Endothelial cell of umbilical vein (primary cell): ENCODE measurements at regions not wholly inside any gene's neighbourhood (a gene's known extent, or its start where the extent isn't known, plus 50 kb on each side); places are given as distances from the start of the nearest gene placed in this dataset.

Experiments
- BruUV-seq: library from RNA; stranded (reverse); fragments of 400-500 nt; replicated peaks from 2 replicates; lab custom pipeline; 2021; lab: Mats Ljungman, UMichigan
- CTCF ChIA-PET: fragments of 300-600, 350-600 bp; sonication (Branson Sonifier 250); formaldehyde crosslinking; loops from one replicate; lab custom pipeline; 2021; ENCODE audit warnings: antibody characterized with exemption, inconsistent platforms; lab: Charles Lee
- POLR2A ChIA-PET: fragments of 300-600, 350-600 bp; sonication (Branson Sonifier 250); formaldehyde crosslinking; loops from one replicate; lab custom pipeline; 2021; ENCODE audit warnings: antibody characterized with exemption, inconsistent platforms; lab: Charles Lee
- DNase-seq: peaks from one replicate; pipeline ENCODE4 v3.0.0-alpha.2; 2011; ENCODE audit warnings: low read depth, low spot score
- FAIRE-seq: peaks from 2 replicates; lab custom pipeline; 2011; peaks lifted over from hg19 to GRCh38; lab: Jason Lieb, UNC
- H2AFZ ChIP-seq: 2 replicates; pipeline ENCODE4 v1.6.0; 2012; ENCODE audit warnings: low read depth, low read length, control low read depth, inconsistent platforms
- H3K27ac ChIP-seq: 2 replicates; pipeline ENCODE4 v1.5.1; 2011; ENCODE audit warnings: low read depth, mild to moderate bottlenecking, control low read depth, low read length, moderate library complexity; ENCODE audit not compliant: insufficient read depth
- H3K27me3 ChIP-seq, 2 experiments: 2 replicates each; pipeline versions ENCODE4 v1.6.0 to v1.6.1; 2011; ENCODE audit warnings: low read length in 2 of 2, mixed read lengths in 1 of 2; ENCODE audit not compliant: control insufficient read depth in 2 of 2, insufficient read depth in 2 of 2
- H3K36me3 ChIP-seq, 2 experiments: 2 replicates in 1 of 2; 3 replicates in 1 of 2; pipeline ENCODE4 v1.5.1; 2011; ENCODE audit warnings: low read length in 2 of 2, mild to moderate bottlenecking in 1 of 2, moderate library complexity in 1 of 2; ENCODE audit not compliant: control insufficient read depth in 2 of 2, insufficient read depth in 2 of 2; ENCODE audit errors: extremely low read depth in 1 of 2
- H3K4me1 ChIP-seq: 3 replicates; pipeline ENCODE4 v1.5.1; 2011; ENCODE audit warnings: mild to moderate bottlenecking, low read length; ENCODE audit not compliant: control insufficient read depth, insufficient read depth; ENCODE audit errors: extremely low read depth
- H3K4me2 ChIP-seq: 2 replicates; pipeline ENCODE4 v1.6.1; 2011; ENCODE audit warnings: low read length, control low read depth, mixed read lengths; ENCODE audit not compliant: insufficient read depth
- H3K4me3 ChIP-seq, 3 experiments: fragments of 200-600 bp in 1 of 3; sonication (generic), shearing (Covaris generic) in 1 of 3; replicated peaks in 1 of 3; 2 replicates each; pipeline ENCODE4 v1.5.1; 2011 to 2016; ENCODE audit warnings: control low read depth in 3 of 3, low read length in 3 of 3, mild to moderate bottlenecking in 2 of 3, inconsistent platforms in 1 of 3, low read depth in 1 of 3, moderate library complexity in 1 of 3; ENCODE audit not compliant: insufficient read depth in 1 of 3
- H3K79me2 ChIP-seq: 2 replicates; pipeline ENCODE4 v1.6.0; 2012; ENCODE audit warnings: low read length, inconsistent platforms; ENCODE audit not compliant: control insufficient read depth, insufficient read depth
- H3K9ac ChIP-seq: replicated peaks from 2 replicates; pipeline ENCODE3; 2011; ENCODE audit warnings: low read length, control low read depth; ENCODE audit not compliant: insufficient read depth; ENCODE audit errors: extremely low read depth
- H3K9me1 ChIP-seq: replicated peaks from 3 replicates; pipeline ENCODE4 v1.6.0; 2011; ENCODE audit warnings: mild to moderate bottlenecking, low read length; ENCODE audit not compliant: control insufficient read depth, insufficient read depth; ENCODE audit errors: extremely low read depth
- H3K9me3 ChIP-seq: replicated peaks from 2 replicates; pipeline ENCODE4 v1.5.1; 2012; ENCODE audit warnings: low read length, inconsistent platforms; ENCODE audit not compliant: control insufficient read depth, insufficient read depth
- H4K20me1 ChIP-seq: replicated peaks from 2 replicates; pipeline ENCODE3; 2011; ENCODE audit warnings: mild to moderate bottlenecking, low read length; ENCODE audit not compliant: control insufficient read depth, insufficient read depth; ENCODE audit errors: extremely low read depth
- CTCF ChIP-seq, 2 donors: IDR thresholded peaks; 1 replicate in 1 of 2; 2 replicates in 1 of 2; pipeline ENCODE4 v1.5.1; 2011; ENCODE audit warnings: low read length in 2 of 2, mild to moderate bottlenecking in 2 of 2, moderate library complexity in 2 of 2, control low read depth in 1 of 2, inconsistent platforms in 1 of 2, low read depth in 1 of 2; ENCODE audit not compliant: insufficient read depth in 1 of 2; ENCODE audit errors: extremely low read depth in 1 of 2
- EZH2 ChIP-seq: IDR thresholded peaks from 2 replicates; pipeline ENCODE4 v1.6.1; 2012; ENCODE audit warnings: borderline replicate concordance, low read depth, mild to moderate bottlenecking, moderate library complexity, low read length, inconsistent platforms; ENCODE audit not compliant: severe bottlenecking
- FOS ChIP-seq: IDR thresholded peaks from 2 replicates; pipeline ENCODE4 v1.6.1; 2011; ENCODE audit warnings: mild to moderate bottlenecking, low read length, moderate library complexity, borderline replicate concordance; ENCODE audit not compliant: insufficient read depth
- GATA2 ChIP-seq: IDR thresholded peaks from 2 replicates; pipeline ENCODE4 v1.7.0; 2011; ENCODE audit warnings: low read depth, mild to moderate bottlenecking, moderate library complexity, mixed read lengths, low read length; ENCODE audit not compliant: insufficient read length, insufficient read depth
- JUN ChIP-seq: IDR thresholded peaks from 2 replicates; pipeline ENCODE4 v1.6.1; 2011; ENCODE audit warnings: borderline replicate concordance, low read depth; ENCODE audit not compliant: insufficient read length, insufficient read depth
- MAX ChIP-seq: IDR thresholded peaks from 2 replicates; pipeline ENCODE4 v1.6.1; 2011; ENCODE audit not compliant: insufficient read depth, insufficient read length
- MYC ChIP-seq: IDR thresholded peaks from one replicate; pipeline ENCODE4 v1.6.1; 2011; ENCODE audit warnings: mild to moderate bottlenecking, low read depth, low read length
- POLR2A ChIP-seq: IDR thresholded peaks from 2 replicates; pipeline ENCODE4 v1.6.1; 2012; ENCODE audit warnings: low read depth, mild to moderate bottlenecking, control low read depth, low read length
- POLR2AphosphoS5 ChIP-seq: IDR thresholded peaks from 2 replicates; pipeline ENCODE4 v1.6.1; 2012; ENCODE audit warnings: low read depth, mild to moderate bottlenecking, control low read depth, low read length, moderate library complexity; ENCODE audit not compliant: insufficient read depth
- dilution Hi-C: fragments of 300-500 bp; cut with MboI; formaldehyde crosslinking; loops from one replicate; pipeline ENCODE4 v1.15.0; 2019; ENCODE audit warnings: low sequenced_read_pairs; ENCODE audit not compliant: extremely low pct_ligation_motif_present
- intact Hi-C: fragments of 100-400 bp; cut with micrococcal nuclease; formaldehyde crosslinking; loops from one replicate; pipeline ENCODE4 v1.10.0; 2022

DNA sequence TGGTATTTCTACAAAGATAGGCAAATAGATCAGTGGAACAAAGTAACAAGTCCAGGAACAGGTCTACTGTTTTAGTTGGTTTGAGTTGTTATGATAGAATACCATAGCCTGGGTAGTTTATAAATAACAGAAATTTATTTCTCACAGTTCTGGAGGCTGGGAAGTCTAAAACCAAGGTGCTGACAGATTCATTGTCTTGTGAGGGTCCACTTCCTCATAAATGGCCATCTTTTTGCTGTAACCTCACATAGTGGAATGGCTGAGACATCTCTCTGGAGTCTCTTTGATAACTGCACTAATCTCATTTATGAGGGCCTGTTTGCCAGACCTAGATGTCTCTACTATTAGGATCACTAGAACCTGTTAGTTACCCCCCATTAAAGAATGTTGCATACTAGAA, 152.3 kb upstream of the MYRIP start:
- no TSS peak for BruUV-seq
- intact Hi-C loops: no loop called here
- TF ChIP-seq FOS (no peak), JUN (no peak), GATA2 (no peak), MYC (no peak), EZH2 (no peak), CTCF (IDR thresholded peaks at IDR 0.05; ENCODE audit: extremely low read depth in 1 of 2, insufficient read depth in 1 of 2, low read depth in 1 of 2, low read length in 2 of 2) (no peak), POLR2A (no peak), MAX (no peak), POLR2AphosphoS5 (no peak)
- no peaks in the 10 kb centered on the region for H3K9me3 ChIP-seq
- H4K20me1 ChIP-seq: no peaks in the 10 kb centered on the region
- FAIRE-seq (no peak), DNase-seq (no peak)
- no peak overlapping the region for H3K4me2 ChIP-seq
- H3K4me3 ChIP-seq: no peak overlapping the region
- H2AFZ ChIP-seq: no peak overlapping the region
- CTCF ChIA-PET: interaction anchor here (1.0 kb wide), 1 partner anchor 12 kb away, joined by 4 read pairs; no protein-coding TSS in a partner anchor
- H3K27me3 ChIP-seq: no peaks in the 10 kb centered on the region
- H3K79me2 ChIP-seq: no peaks in the 10 kb centered on the region
- no peak overlapping the region for H3K9ac ChIP-seq
- no peak overlapping the region for H3K27ac ChIP-seq
- H3K9me1 ChIP-seq: no peaks in the 10 kb centered on the region
- POLR2A ChIA-PET: no interaction called here
- no peaks in the 10 kb centered on the region for H3K4me1 ChIP-seq
- dilution Hi-C loops: no loop called here
- H3K36me3 ChIP-seq: no peaks in the 10 kb centered on the region
